Fibroblast of lung (primary cell): ENCODE measurements at regions not wholly inside any gene's neighbourhood (a gene's known extent, or its start where the extent isn't known, plus 50 kb on each side); places are given as distances from the start of the nearest gene placed in this dataset.

Source experiments
- DNase-seq, 2 donors: peaks; one replicate each; pipeline versions ENCODE4 v3.0.0 to v3.0.0-alpha.2; 2010; ENCODE audit warnings: low read depth in 2 of 2
- H2AFZ ChIP-seq: 2 replicates; pipeline ENCODE4 v1.5.1; 2012; ENCODE audit warnings: low read length, control low read depth, inconsistent platforms
- H3K27ac ChIP-seq: 2 replicates; pipeline ENCODE4 v1.5.1; 2011; ENCODE audit warnings: low read length, control low read depth; ENCODE audit not compliant: insufficient read depth
- H3K27me3 ChIP-seq: 2 replicates; pipeline ENCODE4 v1.5.1; 2011; ENCODE audit warnings: mild to moderate bottlenecking, low read length; ENCODE audit not compliant: control insufficient read depth, insufficient read depth
- H3K36me3 ChIP-seq: 2 replicates; pipeline ENCODE4 v1.5.1; 2011; ENCODE audit warnings: low read length; ENCODE audit not compliant: control insufficient read depth, insufficient read depth
- H3K4me1 ChIP-seq: 2 replicates; pipeline ENCODE4 v1.5.1; 2011; ENCODE audit warnings: low read length; ENCODE audit not compliant: control insufficient read depth, insufficient read depth; ENCODE audit errors: extremely low read depth
- H3K4me2 ChIP-seq: 2 replicates; pipeline ENCODE4 v1.5.1; 2011; ENCODE audit warnings: low read length, control low read depth; ENCODE audit not compliant: insufficient read depth; ENCODE audit errors: extremely low read depth
- H3K4me3 ChIP-seq, 4 experiments: fragments of 200-600 bp in 1 of 4; sonication (generic) in 1 of 4; replicated peaks in 1 of 4; 2 replicates each; pipeline ENCODE4 v1.5.1; 2011 to 2016; ENCODE audit warnings: low read length in 4 of 4, low read depth in 3 of 4, mild to moderate bottlenecking in 3 of 4, control low read depth in 2 of 4, inconsistent platforms in 1 of 4, mixed read lengths in 1 of 4; ENCODE audit not compliant: insufficient read depth in 1 of 4; ENCODE audit errors: control extremely low read depth in 1 of 4
- H3K79me2 ChIP-seq: 2 replicates; pipeline ENCODE4 v1.5.1; 2012; ENCODE audit warnings: mild to moderate bottlenecking, low read length, inconsistent platforms; ENCODE audit not compliant: control insufficient read depth, insufficient read depth
- H3K9ac ChIP-seq: 2 replicates; pipeline ENCODE4 v1.5.1; 2011; ENCODE audit warnings: mild to moderate bottlenecking, low read length, control low read depth; ENCODE audit not compliant: insufficient read depth
- H3K9me3 ChIP-seq: 2 replicates; pipeline ENCODE4 v1.5.1; 2012; ENCODE audit warnings: low read depth, low read length; ENCODE audit not compliant: control insufficient read depth, insufficient read depth
- H4K20me1 ChIP-seq: 2 replicates; pipeline ENCODE4 v1.5.1; 2011; ENCODE audit warnings: low read length; ENCODE audit not compliant: control insufficient read depth, insufficient read depth; ENCODE audit errors: extremely low read depth
- CTCF ChIP-seq, 2 donors: IDR thresholded peaks in 1 of 2; conservative IDR thresholded peaks in 1 of 2; 1 replicate in 1 of 2; 2 replicates in 1 of 2; pipeline ENCODE4 v1.5.1; 2011 to 2012; ENCODE audit warnings: low read length in 2 of 2, control low read depth in 1 of 2, inconsistent platforms in 1 of 2, low read depth in 1 of 2, mild to moderate bottlenecking in 1 of 2
- EZH2 ChIP-seq: IDR thresholded peaks from 2 replicates; pipeline ENCODE4 v1.5.1; 2012; ENCODE audit warnings: low read length, control low read depth, mild to moderate bottlenecking; ENCODE audit errors: missing control alignments

- H3K79me2 ChIP-seq, result no peaks in the 10 kb centered on the region
- H4K20me1 ChIP-seq, result no peaks in the 10 kb centered on the region
- no peak overlapping the region for H3K4me2 ChIP-seq
- TF ChIP-seq CTCF (conservative IDR thresholded peaks at IDR 0.05 in 1 of 2, IDR thresholded peaks at IDR 0.05 in 1 of 2; ENCODE audit: low read depth in 1 of 2, low read length in 2 of 2) (no peak), EZH2 (no peak)
- H3K36me3 ChIP-seq, result no peaks in the 10 kb centered on the region
- H3K9ac ChIP-seq, result no peak overlapping the region
- no peaks in the 10 kb centered on the region for H3K4me1 ChIP-seq
- H3K9me3 ChIP-seq, result no peaks in the 10 kb centered on the region
- H3K27ac ChIP-seq, result no peak overlapping the region
- H3K4me3 ChIP-seq, result no peak overlapping the region
- H3K27me3 ChIP-seq, result no peaks in the 10 kb centered on the region
- no peak for DNase-seq
- H2AFZ ChIP-seq, result no peak overlapping the region
These were observed 50.5 kb upstream of the ADGRG2 start for GRCh38 chrX:19172741-19173140.

- H3K36me3 ChIP-seq, result no peaks in the 10 kb centered on the region
- peak overlapping the region; percentile 34 for H3K27ac ChIP-seq
- H3K27me3 ChIP-seq, result no peaks in the 10 kb centered on the region
- no peaks in the 10 kb centered on the region for H3K79me2 ChIP-seq
- no peak overlapping the region for H2AFZ ChIP-seq
- H3K9ac ChIP-seq, result no peak overlapping the region
- H4K20me1 ChIP-seq, result no peaks in the 10 kb centered on the region
- H3K9me3 ChIP-seq, result no peaks in the 10 kb centered on the region
- DNase-seq, result peak; percentile 60 to 66
- H3K4me2 ChIP-seq, result no peak overlapping the region
- TF ChIP-seq CTCF (conservative IDR thresholded peaks at IDR 0.05 in 1 of 2, IDR thresholded peaks at IDR 0.05 in 1 of 2; ENCODE audit: low read depth in 1 of 2, low read length in 2 of 2) (no peak), EZH2 (no peak)
- no peaks in the 10 kb centered on the region for H3K4me1 ChIP-seq
- H3K4me3 ChIP-seq, result no peak overlapping the region
These were observed 52.2 kb upstream of the ADGRG2 start for GRCh38 chrX:19174401-19175025.

GRCh38 chrX:19176901-19177630 is 54.8 kb upstream of the ADGRG2 start:
- H3K4me1 ChIP-seq, result no peaks in the 10 kb centered on the region
- no peaks in the 10 kb centered on the region for H3K36me3 ChIP-seq
- no peaks in the 10 kb centered on the region for H3K9me3 ChIP-seq
- no peak overlapping the region for H3K9ac ChIP-seq
- H3K79me2 ChIP-seq, result no peaks in the 10 kb centered on the region
- no peak overlapping the region for H3K4me2 ChIP-seq
- H2AFZ ChIP-seq, result no peak overlapping the region
- no peak for DNase-seq
- H3K4me3 ChIP-seq, result no peak overlapping the region
- H3K27ac ChIP-seq, result no peak overlapping the region
- no peaks in the 10 kb centered on the region for H4K20me1 ChIP-seq
- H3K27me3 ChIP-seq, result no peaks in the 10 kb centered on the region
- TF ChIP-seq EZH2, result no peak
- no peak for TF ChIP-seq CTCF (conservative IDR thresholded peaks at IDR 0.05 in 1 of 2, IDR thresholded peaks at IDR 0.05 in 1 of 2; ENCODE audit: low read depth in 1 of 2, low read length in 2 of 2)
